GM12891 (cell line): ENCODE measurements at regions not wholly inside any gene's neighbourhood (a gene's known extent, or its start where the extent isn't known, plus 50 kb on each side); places are given as distances from the start of the nearest gene placed in this dataset.

Experiments
- POLR2A ChIP-seq: IDR thresholded peaks from 2 replicates; pipeline ENCODE4 v1.6.1; 2011; ENCODE audit warnings: low read depth, low read length, control low read depth
- POLR2AphosphoS5 ChIP-seq: IDR thresholded peaks from 2 replicates; pipeline ENCODE4 v1.6.1; 2011; ENCODE audit warnings: low read depth, low read length, control low read depth
- TAF1 ChIP-seq: IDR thresholded peaks from 2 replicates; pipeline ENCODE4 v1.6.1; 2011; ENCODE audit warnings: low read depth, low read length, control low read depth

- TF ChIP-seq POLR2AphosphoS5 (no peak), POLR2A (no peak), TAF1 (no peak)
Observed at GRCh38 chr1:220997791-220998190, 118.5 kb downstream of the HLX start.
